GM10266 (cell line): ENCODE measurements at regions not wholly inside any gene's neighbourhood (a gene's known extent, or its start where the extent isn't known, plus 50 kb on each side); places are given as distances from the start of the nearest gene placed in this dataset.

Source experiments
- DNase-seq: peaks from one replicate; pipeline ENCODE4 v3.0.0; 2012; ENCODE audit errors: extremely low spot score
- TF ChIP-seq, protein P1 (sequence below): IDR thresholded peaks from 2 replicates; pipeline ENCODE4 v1.5.1; 2012; ENCODE audit warnings: mild to moderate bottlenecking, low read depth; ENCODE audit not compliant: control insufficient read depth, insufficient read depth; ENCODE audit errors: missing control alignments

DNA sequence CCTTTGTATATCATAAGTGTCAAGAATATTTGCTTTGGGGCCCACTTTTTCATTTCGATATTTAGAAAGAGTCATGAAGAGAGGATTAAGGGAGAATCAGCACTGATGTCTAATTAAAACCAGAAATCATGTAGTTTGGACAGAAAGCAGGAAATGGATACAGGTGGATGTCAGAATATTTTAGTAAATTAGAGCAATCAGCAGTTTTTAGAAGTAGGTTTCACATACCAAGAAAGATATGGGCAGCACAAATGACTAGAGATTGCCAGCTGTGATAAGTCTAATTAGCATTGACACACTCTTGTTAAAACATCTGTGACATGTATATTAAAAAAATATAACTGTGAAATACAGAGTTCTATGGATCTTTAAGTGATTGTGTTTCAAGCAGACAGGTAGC is 180.8 kb upstream of the POM121L12 start:
- TF ChIP-seq, protein P1, sequence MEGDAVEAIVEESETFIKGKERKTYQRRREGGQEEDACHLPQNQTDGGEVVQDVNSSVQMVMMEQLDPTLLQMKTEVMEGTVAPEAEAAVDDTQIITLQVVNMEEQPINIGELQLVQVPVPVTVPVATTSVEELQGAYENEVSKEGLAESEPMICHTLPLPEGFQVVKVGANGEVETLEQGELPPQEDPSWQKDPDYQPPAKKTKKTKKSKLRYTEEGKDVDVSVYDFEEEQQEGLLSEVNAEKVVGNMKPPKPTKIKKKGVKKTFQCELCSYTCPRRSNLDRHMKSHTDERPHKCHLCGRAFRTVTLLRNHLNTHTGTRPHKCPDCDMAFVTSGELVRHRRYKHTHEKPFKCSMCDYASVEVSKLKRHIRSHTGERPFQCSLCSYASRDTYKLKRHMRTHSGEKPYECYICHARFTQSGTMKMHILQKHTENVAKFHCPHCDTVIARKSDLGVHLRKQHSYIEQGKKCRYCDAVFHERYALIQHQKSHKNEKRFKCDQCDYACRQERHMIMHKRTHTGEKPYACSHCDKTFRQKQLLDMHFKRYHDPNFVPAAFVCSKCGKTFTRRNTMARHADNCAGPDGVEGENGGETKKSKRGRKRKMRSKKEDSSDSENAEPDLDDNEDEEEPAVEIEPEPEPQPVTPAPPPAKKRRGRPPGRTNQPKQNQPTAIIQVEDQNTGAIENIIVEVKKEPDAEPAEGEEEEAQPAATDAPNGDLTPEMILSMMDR: no peak
- DNase-seq: no peak

DNA sequence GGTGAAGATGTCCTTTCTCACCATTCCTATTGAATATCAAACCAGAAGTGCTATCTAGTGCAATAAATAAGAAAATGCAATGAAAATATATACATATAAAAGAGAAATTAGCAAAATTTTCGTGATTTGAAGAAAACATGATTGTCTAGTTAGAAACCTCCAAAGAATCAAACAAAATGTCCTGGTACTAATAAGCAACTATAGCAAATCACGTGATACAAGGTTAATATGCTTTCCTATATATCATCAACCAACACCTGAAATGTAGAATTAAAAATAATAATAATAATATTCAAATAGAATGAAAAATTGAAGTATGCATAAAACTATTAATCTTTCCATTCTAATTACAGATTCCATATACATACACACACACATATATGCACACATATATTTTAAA is 183.9 kb upstream of the POM121L12 start:
- no peak for DNase-seq

DNA sequence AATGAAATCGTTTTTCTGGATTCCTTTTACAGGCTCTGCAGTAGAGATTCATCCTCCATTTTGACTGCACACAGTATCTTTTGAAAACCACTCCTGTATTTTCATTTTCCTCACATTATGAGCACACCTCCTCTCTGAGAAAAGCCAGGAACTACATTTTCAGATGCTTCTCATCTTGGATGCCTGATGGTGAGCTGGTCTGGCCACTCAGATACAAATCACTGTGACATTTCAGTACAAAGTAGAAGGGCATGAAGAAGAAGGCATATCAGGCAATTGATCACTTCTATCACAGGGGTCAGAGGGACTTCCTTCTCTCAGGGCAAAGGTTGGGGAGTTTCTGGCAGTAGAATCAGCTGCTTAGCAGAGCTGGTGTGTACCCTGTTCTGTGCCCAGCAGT is 192.0 kb upstream of the POM121L12 start:
- DNase-seq: no peak
- TF ChIP-seq, protein P1: no peak

More for the DNA sequence above, 183.9 kb upstream of the POM121L12 start:
- TF ChIP-seq, protein P1: no peak

DNA sequence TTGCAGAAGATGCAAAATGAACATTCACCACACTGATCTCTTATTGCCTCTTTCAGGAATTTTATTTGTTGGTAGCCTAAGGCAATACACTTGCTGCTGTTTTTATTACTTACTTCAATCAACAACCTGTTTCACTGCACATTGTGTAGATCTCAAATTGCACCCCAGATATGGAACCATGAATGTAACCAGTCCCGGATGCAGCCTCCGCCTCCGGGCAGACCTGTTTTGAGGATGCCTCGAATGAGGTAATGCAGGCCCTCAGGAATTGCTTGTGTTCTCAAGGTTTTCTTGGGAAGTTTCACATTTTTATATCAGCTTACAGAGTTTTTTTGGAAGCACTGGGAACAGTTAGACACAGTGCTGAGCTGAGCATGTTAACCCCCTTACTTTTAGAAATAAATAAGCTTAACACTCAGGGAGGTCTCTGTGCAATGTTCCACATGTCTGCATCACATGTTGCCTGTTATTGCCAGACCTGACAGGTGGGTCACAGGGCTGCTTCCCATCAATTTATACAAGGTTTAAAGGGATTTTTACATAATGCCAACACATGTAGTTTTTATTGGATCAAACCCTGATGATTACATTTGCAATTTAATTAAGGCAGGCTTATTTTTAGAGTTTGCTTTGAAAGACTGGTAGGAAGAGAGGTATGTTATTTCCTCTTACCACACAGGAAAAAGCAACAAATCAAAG is 193.1 kb upstream of the POM121L12 start:
- TF ChIP-seq, protein P1: no peak
- no peak for DNase-seq

DNA sequence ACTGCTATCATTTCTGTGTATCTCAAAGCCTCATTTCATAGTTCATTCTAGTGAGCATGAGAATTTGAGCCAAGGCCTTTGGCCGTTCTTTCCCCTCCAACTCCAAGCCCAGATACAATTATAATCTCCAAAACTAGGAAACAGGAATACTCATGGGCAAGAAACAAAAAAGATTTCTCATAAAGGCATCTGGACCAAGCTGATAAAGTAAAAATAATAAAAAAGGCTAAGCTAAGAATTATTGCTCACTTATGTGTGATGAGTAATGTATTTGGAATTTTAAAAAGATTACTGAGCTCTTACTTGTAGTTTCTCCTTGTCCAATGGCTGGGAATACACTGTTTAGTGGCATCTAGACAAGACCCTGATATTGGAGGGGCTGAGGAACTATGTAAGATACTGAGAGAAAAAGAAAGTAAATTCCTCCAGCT is 196.4 kb upstream of the POM121L12 start:
- TF ChIP-seq, protein P1: no peak
- no peak for DNase-seq

DNA sequence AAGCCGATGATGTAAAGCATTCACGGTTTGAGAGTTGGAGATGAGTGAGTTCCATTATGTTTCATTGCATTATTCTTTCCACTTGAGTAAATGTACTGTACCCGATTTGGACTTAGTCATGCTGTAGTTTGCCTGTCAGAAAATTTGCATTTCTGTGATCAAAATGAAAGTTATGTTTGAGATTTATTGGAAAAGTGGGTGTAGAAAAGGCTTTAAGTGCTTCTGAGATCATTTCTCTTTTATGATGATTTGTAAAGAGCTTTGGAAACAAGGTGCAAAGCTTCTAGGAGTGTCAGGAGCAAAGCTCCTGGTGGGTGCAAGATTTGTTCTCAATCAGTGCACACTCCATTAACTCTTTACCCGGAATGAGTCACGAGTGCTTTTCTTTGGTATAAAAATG is 204.1 kb upstream of the POM121L12 start:
- TF ChIP-seq, protein P1: no peak
- DNase-seq: no peak

DNA sequence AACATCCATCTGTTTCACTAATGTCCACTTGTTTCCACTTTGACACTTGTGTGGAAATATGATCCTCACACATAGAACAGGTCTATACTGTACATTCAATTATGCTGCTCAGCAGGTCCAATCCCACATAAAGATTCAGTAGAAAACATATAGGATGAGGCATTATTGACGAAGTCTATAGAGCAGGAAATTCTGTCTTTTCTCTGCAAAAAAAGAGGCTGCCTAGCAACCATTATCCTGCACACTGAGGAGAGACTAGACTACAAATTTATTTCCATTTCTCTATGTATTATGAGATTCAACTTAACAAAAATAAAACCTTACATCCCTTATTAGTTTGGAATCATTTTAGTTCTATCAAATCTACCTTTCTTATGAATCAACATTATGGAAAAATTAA is 204.6 kb upstream of the POM121L12 start:
- no peak for DNase-seq
- TF ChIP-seq, protein P1: no peak
